ENCODE measurements at regions not wholly inside any gene's neighbourhood (a gene's known extent, or its start where the extent isn't known, plus 50 kb on each side); places are given as distances from the start of the nearest gene placed in this dataset.
"Not testable (repeated sequence)": the region's sequence is repeated elsewhere in the genome, so short reads cannot be mapped to it uniquely, and the experiment has no call there.

- TF ChIP-seq, protein P1, sequence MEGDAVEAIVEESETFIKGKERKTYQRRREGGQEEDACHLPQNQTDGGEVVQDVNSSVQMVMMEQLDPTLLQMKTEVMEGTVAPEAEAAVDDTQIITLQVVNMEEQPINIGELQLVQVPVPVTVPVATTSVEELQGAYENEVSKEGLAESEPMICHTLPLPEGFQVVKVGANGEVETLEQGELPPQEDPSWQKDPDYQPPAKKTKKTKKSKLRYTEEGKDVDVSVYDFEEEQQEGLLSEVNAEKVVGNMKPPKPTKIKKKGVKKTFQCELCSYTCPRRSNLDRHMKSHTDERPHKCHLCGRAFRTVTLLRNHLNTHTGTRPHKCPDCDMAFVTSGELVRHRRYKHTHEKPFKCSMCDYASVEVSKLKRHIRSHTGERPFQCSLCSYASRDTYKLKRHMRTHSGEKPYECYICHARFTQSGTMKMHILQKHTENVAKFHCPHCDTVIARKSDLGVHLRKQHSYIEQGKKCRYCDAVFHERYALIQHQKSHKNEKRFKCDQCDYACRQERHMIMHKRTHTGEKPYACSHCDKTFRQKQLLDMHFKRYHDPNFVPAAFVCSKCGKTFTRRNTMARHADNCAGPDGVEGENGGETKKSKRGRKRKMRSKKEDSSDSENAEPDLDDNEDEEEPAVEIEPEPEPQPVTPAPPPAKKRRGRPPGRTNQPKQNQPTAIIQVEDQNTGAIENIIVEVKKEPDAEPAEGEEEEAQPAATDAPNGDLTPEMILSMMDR (IDR thresholded peaks at IDR 0.05; ENCODE audit: poor library complexity) = not testable (repeated sequence)
- not testable (repeated sequence) for TF ChIP-seq EZH2 (IDR thresholded peaks at IDR 0.05; ENCODE audit: borderline replicate concordance); EZH2phosphoT487 (IDR thresholded peaks at IDR 0.05; ENCODE audit: low read depth, severe bottlenecking, unreplicated experiment)
These were observed 101.8 kb upstream of the TERB2 start for GRCh38 chr15:44854696-44855095.
